NCI-H2029 (cell line): ENCODE measurements at regions not wholly inside any gene's neighbourhood (a gene's known extent, or its start where the extent isn't known, plus 50 kb on each side); places are given as distances from the start of the nearest gene placed in this dataset.
"Not testable (repeated sequence)": the region's sequence is repeated elsewhere in the genome, so short reads cannot be mapped to it uniquely, and the experiment has no call there.

ENCODE experiments used
- DNase-seq: peaks from one replicate; lab custom pipeline; 2025; lab: John Stamatoyannopoulos, UW

DNA sequence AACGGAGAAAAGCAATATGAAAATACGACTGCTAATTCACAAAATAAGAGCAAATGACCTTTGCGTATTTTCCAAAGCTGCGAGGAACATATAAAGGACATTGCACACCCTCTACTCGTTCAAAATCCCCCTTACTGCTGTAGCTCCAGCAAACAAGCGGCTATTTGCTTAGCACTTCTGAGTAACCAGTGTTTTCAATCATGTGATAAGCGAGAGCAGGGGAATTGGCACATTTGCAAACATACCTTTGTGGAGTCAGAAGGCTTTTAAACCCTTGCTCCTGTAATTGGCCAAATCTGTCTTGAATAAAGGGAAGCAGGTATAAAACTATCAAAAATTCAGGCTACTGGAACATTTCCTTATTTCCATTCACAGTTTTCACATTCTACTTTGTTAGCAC, 610.2 kb downstream of the UBE2NL start:
- DNase-seq: no peak

- DNase-seq: no peak
Measured at GRCh38 chrX:144531877-144532276, 648.0 kb downstream of the UBE2NL start.

- no peak for DNase-seq
Measured at GRCh38 chrX:144566592-144566991, 680.7 kb upstream of the SPANXN1 start.

DNA sequence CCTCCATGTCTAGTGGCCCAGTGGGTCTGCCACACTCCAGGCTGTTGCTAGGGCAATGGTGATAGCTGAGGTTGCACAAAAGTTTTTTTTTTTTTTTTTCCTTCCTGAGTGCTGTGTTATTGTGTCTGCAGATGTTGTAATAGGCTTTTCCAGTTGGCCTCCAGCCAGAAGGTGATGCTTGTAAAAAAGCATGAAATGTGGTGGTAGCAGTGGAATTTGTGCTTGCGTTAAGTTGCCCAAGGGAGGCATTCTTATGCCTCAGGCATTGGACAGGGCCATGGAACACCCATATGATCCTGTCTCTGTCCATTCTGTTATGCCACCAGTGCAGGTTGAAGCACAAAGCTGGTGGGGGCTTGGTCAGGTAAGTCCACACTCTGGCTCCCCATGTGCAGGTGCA, 660.5 kb upstream of the SPANXN1 start:
- DNase-seq: no peak

DNA sequence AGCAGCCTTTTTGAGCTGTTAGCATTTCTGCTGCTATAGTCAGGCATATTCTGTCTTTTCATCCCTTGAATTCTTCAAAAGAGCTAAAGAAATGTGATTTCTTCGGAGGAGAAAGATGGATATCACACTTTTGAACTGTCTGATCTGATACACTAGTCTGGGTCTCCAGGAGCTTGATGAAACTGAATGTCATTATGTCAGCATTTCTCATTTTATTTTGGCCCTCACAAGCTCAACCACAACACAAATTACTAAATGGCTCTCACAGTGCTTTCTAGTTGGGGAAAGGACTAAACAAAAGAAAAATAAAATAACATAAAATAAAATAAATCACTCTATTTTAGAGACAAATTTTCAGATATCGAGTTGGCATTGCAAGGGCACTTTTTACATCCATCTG, 655.3 kb upstream of the SPANXN1 start:
- DNase-seq: no peak

DNA sequence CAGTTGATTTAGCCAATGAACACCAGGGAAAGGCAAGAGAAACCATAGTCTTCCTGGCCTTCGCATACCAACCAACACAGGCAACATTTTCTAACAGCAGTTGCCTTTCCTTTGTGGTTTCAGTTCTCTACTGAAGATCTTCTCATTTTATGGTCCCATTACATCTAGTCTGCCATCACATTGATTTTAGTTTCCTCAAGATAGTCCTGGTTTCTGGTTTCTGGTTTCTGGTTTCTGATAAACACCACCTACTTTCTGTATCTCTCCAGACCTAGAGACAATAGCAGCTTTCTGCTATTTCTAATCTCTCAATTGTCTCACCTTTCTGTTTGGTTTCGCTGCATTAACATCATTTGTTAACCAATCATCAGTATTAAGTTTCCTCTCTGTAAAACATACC, 646.3 kb upstream of the SPANXN1 start:
- DNase-seq: no peak

DNA sequence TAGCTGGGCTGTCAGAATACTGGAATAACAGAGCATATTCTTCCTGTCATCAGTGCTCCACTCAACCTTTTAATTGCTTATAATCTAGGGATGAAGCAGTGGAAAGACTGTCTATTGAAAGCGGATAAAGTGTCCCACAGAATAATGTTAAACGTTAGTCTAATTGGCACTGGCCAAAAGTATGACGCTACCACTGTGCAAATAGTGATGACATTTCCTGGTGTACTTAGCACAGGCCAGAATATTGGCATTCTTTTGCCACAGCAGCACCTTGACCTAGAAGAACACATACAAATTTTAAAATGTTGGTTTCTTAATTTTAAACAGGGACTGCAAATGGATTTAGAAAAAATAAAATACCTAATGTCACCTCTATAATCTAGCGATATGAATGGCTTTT, 635.2 kb upstream of the SPANXN1 start:
- DNase-seq: peak; percentile 54

- DNase-seq: no peak
Measured at GRCh38 chrX:144616317-144616716, 631.0 kb upstream of the SPANXN1 start.

- DNase-seq: no peak
Measured at GRCh38 chrX:144627947-144628346, 619.4 kb upstream of the SPANXN1 start.

GRCh38 chrX:144634451-144634850, 612.9 kb upstream of the SPANXN1 start:
- not testable (repeated sequence) for DNase-seq

GRCh38 chrX:144637731-144638130, 609.6 kb upstream of the SPANXN1 start:
- no peak for DNase-seq

- no peak for DNase-seq
Measured at GRCh38 chrX:144648788-144649187, 598.5 kb upstream of the SPANXN1 start.

DNA sequence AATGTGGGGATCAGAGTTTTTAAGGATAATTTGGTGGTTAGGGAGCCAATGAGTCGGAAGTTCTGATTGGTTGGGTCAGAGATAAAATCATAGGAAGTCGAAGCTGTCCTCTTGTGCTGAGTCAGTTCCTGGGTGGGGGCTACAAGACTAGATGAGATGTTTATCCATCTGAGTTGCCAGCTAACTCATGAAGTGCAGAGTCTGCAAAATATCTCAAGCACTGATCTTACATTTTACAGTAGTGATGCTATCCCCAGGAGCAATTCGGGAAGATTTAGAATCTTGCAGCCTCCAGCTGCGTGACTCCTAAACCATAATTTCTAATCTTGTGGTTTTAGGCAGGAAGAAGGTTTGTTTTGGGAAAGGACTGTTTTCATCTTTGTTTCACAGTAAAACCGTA, 565.8 kb upstream of the SPANXN1 start:
- DNase-seq: no peak

- no peak for DNase-seq
Measured at GRCh38 chrX:144683247-144683646, 564.1 kb upstream of the SPANXN1 start.

- DNase-seq: no peak
Measured at GRCh38 chrX:144709841-144710240, 537.5 kb upstream of the SPANXN1 start.

DNA sequence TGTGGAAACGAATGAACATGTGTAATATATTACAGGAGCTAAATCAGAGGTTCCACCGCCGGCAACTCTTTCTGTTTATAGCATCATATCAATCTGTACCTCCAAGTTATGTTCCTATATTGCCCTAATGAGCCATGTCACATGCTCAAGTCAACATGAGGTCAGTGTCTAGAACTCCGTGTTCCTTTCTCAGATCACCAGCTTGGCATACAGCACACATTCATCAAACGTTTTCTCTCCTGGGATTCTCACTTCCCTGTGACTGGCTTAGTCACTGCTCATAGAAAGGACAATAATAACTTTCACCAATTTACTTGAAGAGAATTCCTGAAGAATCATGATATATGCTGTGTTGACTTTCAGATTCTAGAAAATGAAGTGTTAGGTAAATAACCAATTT, 532.0 kb upstream of the SPANXN1 start:
- no peak for DNase-seq

- no peak for DNase-seq
Measured at GRCh38 chrX:144716187-144716586, 531.1 kb upstream of the SPANXN1 start.

DNA sequence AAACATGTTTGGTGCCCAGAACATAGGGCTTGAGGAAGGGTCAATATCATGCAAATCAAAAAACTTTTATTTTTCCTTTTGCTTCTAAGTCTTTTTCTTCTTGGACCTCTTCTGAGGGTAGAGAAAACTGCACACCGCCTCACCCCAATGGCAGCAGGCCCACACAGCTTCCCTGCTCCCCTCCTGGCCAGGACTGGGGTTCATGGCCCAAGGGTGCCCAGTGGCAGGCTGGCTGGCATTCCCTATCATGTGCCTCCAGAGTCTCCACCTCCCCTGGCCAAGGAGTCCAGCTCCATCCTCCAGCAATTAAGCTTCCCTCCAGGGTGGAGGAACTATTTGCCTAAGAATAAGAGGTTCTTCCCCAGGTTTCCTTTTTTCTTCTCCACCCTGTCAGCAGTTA, 529.6 kb upstream of the SPANXN1 start:
- DNase-seq: no peak

GRCh38 chrX:144722307-144722706, 525.0 kb upstream of the SPANXN1 start:
- DNase-seq: no peak

GRCh38 chrX:144730471-144730870, 516.8 kb upstream of the SPANXN1 start:
- no peak for DNase-seq

- no peak for DNase-seq
Measured at GRCh38 chrX:144732588-144732987, 514.7 kb upstream of the SPANXN1 start.

DNA sequence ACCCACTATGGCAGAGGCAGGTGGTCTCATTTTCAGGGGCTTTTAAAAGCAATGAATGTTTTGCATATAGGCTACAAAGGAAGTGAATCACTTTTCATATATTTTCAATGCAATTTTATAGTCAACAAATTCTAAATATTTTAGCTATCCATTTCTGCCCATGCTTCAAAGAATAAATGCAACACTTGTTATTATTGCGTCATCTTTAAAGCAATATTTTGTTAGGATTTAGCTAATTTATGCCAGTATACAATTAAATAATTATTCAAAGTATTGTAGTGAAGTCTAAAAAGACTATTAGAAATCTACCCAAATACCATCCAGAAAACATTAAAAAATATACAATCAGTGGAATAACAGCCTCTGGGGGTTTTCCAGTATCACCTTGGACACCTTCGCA, 509.1 kb upstream of the SPANXN1 start:
- no peak for DNase-seq

DNA sequence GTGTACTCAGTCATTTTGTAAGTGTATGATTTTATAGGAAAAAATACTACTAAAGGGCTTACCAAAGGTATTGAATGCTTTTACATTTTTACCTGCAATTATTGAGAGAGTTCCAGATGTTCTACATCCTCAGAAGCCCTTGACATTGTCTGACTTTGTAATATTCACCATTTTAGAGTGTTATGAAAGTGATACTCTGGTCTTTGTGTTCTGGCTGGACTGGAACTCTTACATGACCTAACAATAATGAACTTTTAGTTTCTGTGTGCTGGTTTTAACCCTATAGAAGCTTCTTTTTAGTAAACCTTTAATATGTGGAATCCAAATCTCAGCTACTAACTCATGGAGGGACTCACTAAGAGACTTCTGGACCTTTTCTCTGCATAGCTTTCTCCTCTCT, 478.8 kb upstream of the SPANXN1 start:
- DNase-seq: no peak

GRCh38 chrX:144783528-144783927, 463.8 kb upstream of the SPANXN1 start:
- not testable (repeated sequence) for DNase-seq

GRCh38 chrX:144790148-144790547, 457.2 kb upstream of the SPANXN1 start:
- no peak for DNase-seq
